Breast epithelium (tissue), 3 donors: ENCODE measurements at regions not wholly inside any gene's neighbourhood (a gene's known extent, or its start where the extent isn't known, plus 50 kb on each side); places are given as distances from the start of the nearest gene placed in this dataset.
"Not testable (repeated sequence)": the region's sequence is repeated elsewhere in the genome, so short reads cannot be mapped to it uniquely, and the experiment has no call there.

Experiments
- CTCF ChIP-seq, 3 donors: fragments of 450-650 bp; IDR thresholded peaks; one replicate each; pipeline ENCODE4 v1.5.1; 2016 to 2017; ENCODE audit warnings: antibody characterized with exemption in 3 of 3, mild to moderate bottlenecking in 3 of 3, moderate library complexity in 3 of 3
- POLR2A ChIP-seq: fragments of 450-650 bp; IDR thresholded peaks from one replicate; pipeline ENCODE4 v1.6.1; 2016; ENCODE audit warnings: antibody characterized with exemption, mild to moderate bottlenecking, moderate library complexity

- TF ChIP-seq CTCF (IDR thresholded peaks at IDR 0.05); POLR2A: not testable (repeated sequence)
Measured at GRCh38 chr14:106270476-106271121, 744.2 kb downstream of the TMEM121 start.
